ENCODE measurements at regions not wholly inside any gene's neighbourhood (a gene's known extent, or its start where the extent isn't known, plus 50 kb on each side); places are given as distances from the start of the nearest gene placed in this dataset.
"Not testable (repeated sequence)": the region's sequence is repeated elsewhere in the genome, so short reads cannot be mapped to it uniquely, and the experiment has no call there.

DNA sequence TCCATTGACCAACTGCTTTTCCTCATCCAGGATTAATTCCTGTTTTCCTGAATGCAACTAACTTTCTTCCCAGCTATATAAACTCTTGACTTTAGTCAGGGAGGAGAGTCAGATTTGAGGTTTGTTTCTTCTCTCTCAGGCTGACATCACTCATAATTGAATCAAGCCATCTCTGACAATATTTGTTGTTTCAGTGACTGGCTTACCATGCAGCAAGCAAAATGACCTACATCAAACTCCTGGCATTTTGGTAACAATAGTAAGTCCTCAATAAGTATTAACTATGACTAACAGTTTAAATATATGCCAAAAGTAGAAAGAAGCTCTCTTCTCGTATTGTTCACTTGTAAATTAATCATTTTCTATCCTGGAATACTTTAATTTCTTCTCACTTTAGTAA is 625.7 kb upstream of the KCND2 start:
- no peak for DNase-seq

DNA sequence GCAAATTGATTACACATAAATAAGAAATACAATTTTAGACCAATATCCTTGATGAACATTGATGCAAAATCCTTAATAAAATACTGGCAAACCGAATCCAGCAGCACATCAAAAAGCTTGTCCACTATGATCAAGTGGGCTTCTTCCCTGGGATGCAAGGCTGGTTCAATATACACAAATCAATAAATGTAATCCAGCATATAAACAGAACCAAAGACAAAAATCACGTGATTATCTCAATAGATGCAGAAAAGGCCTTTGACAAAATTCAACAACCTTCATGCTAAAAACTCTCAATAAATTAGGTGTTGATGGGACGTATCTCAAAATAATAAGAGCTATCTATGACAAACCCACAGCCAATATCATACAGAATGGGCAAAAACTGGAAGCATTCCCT is 624.2 kb upstream of the KCND2 start:
- DNase-seq: not testable (repeated sequence)

DNA sequence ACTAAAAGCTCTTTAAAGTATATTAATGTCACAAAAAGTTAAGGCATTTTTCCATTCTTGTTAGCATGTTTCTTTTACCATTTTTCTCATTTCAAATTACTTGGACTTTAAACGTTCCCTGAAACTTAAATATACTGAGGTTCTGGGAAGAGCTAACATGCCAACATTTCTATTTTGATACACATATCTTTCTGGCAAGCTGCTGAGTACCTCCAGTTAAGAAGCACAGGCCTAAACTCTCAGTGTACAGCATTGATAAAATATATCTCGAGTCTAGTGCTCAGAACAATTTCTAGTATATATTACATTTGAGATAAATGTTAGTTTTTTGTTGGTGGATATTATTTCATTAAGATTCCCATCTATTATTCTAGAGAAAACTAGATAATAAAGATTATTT is 612.9 kb upstream of the KCND2 start:
- no peak for DNase-seq

DNA sequence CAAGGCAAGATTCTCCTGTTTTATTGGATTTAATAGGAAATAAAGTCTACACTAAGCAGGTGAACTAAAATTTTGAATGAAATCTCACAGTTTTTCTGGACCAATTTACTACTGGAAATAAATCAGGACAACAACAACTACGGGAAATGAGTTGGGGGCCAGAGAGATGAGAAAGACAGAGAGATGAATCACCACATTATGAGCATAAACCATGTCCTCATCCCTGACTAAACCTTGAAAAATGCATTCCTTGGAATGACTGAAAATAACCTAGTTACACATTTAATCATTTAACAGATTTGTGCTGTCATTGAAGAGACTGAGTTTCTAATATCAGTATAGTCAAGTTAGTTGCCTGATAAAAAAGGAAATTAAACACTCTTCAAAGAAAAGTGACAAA is 608.4 kb upstream of the KCND2 start:
- no peak for DNase-seq

DNA sequence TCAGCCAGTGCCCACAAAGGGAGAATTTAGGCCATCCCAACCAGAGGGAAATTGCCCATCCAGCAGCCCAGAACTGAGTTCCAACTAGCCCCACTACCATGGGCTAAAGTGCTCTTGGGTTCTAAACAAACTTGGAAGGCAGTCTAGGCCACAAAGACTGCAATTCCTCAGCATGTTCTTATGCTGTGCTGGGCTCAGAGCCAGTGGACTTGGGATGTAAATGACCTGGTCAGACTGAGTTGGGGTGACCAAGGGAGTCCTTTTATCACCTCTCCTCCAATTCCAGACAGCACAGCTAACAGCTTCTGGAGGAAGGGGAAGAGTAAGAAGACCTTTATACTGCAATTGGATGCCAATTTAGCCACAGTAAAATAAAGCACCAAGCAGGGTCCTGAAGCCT is 607.2 kb upstream of the KCND2 start:
- no peak for DNase-seq

DNA sequence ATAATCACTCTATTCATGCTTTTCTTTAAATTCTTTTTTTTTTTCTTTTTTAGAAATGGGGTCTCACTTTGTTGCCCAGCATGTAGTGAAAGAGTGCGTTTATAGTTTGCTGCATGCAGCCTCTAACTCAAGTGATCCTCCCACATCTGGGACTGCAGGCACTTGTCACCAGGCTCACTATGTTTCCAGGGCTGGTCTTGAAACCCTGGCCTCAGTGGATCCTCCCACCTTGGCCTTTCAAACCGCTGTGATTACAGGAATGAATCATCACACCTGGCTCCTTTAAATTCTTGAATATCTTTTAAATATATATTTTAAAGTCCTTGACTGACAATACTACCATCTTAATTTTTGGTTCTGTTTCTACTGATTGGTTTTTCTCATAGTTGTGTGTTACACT is 591.6 kb upstream of the KCND2 start:
- DNase-seq: no peak

DNA sequence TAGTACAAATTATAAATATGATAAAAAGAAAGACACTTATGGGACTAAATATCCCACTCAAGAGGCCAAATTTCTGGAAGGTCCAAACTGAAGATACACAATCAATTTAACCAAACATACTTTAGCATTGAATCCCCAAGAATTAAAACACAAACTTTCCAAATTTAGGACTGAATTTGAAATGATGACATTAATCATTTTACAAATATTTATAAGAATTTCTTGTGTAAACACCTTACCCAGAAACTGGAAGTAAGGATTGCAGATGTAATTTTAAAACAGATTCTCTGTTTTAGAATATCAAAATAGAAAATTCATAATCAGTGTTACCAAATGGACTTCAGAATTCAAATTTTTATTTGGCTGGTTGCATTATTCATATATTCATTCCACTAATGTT is 588.2 kb upstream of the KCND2 start:
- no peak for DNase-seq

DNA sequence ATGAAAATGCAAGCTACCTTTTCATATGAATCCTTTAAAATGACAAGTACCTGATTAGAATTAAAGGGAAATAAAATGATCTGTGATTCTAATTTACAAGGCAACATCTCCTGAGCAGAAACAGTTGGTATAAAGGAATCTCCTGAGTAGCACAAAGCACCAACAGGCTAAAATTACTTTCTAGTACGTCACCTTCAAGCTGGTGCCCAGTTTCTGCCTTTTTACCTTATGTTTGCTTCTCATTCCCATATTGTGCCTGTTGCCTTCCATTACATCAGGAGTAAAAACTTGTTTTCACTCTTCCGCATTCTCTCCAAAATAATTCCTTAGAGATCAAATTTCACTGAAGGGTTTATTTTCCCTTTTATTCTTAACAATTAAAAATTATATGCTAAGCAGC is 587.1 kb upstream of the KCND2 start:
- no peak for DNase-seq

DNA sequence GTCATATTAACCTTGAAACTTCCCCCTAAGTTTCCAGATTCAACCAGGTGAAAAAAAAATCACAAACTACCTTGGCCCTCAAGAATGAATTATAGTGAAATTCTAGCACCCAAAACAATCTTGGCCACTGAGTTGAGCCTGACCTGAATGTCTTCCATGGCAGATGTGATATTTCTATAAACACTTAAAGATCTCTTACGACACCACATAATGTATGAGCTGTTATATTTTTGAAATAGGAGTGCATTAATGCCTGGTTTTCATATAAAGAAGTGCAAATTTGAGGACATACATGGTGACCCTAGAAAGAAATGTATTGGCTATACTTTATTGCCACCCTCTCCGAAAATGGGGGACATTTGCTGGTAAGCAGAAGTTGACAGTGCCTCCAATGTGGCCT is 584.1 kb upstream of the KCND2 start:
- DNase-seq: no peak

DNA sequence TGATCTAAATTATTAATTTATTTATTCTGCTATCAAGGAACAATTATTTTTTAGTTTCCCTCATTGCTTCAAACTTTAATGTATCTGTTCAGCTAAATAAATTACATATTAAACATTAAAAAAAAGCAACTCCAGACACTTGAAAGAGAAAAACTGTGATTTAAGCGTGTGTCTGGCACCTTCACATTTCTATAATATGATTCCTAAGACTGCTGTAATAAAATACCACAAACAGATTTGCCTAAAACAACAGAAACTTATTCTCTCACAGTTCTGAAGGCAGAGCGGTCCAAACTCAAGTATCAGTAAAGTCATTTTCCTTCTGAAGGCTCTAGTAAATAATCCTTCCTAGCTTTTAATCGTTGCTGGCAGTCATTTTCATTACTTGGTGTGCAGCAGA is 580.4 kb upstream of the KCND2 start:
- DNase-seq: no peak

DNA sequence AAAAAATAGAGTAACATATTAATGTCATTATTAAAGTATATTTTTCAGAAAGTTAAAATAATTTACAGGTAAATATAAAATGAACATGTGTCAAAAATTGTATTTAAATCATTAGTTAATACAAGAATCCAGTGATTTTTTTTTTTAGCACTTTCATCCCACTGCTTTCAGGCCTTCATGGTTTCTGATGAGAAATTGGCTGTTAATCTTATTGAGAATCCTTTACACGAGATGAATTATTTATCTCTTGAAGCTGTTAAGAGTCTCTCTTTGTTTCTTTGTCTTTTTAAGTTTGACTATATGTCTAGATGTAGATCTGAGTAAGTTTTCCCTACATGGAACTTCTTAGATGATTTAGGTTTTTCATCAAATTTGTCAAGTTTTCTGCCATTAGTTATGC is 578.5 kb upstream of the KCND2 start:
- no peak for DNase-seq

DNA sequence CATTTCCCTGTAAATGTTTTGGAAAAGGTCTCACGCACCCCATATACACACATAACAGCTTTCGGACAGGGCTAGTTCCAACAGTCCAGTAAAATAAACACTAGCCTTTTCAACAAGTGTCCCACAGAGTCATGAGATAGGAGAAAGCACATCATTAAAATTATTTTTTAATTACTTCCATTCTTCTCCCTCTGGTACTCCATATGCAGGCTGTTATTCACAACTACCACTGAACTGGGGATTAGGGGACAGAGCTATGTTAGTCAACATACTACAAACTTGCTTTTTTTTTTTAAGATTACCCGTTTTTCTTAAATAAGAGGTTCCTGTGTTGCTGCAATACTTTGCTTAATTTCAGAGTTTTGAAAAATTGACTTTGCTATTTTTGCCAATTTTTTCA is 576.6 kb upstream of the KCND2 start:
- DNase-seq: no peak

DNA sequence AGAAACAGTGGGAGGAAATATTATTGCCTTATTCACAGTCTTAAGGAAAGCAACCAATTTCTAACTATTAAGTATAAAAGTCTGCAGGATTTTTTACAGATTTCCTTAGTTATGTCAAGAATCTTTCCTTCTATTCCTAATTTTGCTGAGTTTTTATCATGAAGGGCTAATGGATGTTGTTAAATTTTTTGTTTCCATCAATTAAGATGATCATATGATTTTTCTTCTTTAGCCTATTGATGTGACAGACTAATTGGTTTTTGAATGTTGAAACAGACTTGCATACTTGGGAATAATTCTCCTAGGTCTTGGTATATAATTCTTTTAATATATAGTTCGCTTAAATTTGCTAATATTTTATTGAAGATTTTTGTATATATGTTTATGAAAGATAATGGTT is 569.1 kb upstream of the KCND2 start:
- DNase-seq: no peak

DNA sequence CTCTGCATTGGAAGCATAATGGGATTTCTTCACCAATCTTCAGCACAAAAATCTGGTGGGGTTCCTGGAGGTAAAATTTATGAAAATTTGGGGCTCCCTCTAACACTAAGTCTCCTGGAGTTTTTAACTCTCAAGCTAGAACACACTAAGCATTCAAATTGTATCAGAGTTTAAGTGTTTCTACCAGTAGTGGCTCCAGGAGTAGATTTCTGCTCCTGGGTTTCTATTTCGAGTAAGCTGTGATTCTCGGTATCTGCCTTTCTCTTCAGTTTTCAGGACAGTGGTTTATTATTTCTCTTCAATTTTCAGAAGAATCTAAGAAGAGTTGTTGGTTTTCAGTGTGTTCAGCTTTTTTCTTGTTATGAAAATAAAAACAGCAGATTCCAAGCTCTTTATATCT is 566.4 kb upstream of the KCND2 start:
- no peak for DNase-seq

DNA sequence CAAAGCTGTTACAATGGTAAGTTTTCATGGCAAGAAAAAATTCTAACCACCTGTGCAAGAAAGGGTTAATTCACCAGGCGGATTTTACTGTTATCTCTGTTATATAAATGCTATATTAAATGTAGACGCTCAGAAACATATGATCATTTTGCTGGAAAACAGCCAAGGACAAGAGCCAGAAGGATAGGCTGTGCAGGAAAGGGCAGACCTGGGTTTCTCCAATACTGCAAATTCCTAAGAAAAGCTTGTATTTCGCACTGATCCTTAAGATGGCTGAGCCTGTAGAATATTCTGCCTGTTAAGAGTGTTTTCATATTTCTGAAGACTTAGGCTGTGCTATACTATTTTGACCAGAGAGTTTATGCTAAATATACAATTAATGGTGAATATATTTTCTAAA is 564.1 kb upstream of the KCND2 start:
- DNase-seq: no peak

DNA sequence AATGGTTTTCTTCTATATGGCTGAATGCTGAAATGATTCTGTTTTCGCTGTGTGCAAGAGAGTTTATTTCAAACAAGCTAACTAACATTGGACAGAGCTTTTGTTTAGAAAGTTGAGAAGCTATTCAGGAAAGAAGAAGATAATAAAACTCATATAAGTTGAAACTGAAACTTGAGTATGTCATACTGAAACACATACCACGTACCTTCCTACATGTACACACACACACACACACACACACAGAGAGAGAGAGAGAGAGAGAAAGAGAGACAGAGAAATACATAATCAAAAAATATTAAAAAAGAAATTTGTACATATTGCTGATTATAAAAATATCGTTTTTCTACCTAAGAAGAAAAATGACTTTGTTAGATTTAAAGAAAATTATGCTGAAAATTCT is 561.9 kb upstream of the KCND2 start:
- no peak for DNase-seq

DNA sequence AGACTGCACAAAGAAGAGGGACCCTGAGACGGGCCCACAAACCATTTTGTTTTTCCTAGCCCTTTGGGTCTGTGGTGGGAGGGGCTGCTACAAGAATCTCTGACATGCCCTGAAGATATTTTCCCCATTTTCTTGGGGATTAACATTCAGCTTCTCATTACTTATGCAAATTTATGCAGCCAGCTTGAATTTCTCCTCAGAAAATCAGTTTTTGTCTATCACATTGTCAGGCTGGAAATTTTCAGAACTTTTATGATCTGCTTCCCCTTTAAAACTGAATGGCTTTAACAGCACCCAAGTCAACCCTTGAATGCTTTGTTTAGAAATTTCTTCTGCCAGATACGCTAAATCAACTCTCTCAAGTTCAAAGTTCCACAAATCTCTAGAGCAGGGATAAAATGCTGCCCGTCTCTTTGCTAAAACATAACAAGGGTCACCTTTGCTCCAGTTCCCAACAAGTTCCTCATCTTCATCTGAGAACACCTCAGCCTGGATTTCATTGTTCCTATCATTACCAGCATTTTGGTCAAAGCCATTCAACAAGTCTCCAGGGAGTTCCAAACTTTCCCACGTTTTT is 560.0 kb upstream of the KCND2 start:
- no peak for DNase-seq

DNA sequence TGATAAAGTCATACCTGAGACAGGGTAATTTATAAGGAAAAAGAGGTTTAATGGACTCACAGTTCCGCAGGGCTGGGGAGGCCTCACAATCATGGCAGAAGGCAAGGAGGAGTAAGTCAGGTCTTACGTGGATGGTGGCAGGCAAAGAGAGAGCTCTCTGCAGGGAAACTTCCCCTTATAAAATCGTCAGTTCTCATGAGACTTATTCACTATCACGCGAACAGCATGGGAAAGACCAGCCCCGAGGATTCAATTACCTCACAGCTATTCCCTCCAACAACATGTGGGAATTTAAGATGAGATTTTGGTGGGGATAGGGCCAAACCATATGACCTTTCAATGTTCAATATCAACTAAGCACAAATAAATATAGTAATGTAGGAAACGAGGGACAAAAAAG is 559.4 kb upstream of the KCND2 start:
- DNase-seq: no peak

DNA sequence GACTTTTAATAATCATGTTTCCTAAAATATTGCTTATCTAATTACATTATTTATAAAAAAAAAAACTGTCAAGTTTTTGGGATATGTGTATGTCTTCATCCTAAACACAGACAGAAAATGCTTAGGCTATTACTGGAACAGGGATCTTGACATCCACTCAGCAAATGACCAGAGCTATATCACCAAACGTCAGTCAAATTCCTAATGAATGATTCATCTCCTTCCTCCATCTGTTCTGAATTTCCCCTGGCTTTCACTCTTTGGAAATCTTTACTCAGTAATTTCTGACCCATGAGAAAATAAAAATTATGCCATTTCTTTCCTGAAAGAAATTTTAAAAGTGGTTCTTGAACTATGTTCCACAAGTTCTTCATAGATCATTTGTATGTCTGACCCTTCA is 552.4 kb upstream of the KCND2 start:
- no peak for DNase-seq

DNA sequence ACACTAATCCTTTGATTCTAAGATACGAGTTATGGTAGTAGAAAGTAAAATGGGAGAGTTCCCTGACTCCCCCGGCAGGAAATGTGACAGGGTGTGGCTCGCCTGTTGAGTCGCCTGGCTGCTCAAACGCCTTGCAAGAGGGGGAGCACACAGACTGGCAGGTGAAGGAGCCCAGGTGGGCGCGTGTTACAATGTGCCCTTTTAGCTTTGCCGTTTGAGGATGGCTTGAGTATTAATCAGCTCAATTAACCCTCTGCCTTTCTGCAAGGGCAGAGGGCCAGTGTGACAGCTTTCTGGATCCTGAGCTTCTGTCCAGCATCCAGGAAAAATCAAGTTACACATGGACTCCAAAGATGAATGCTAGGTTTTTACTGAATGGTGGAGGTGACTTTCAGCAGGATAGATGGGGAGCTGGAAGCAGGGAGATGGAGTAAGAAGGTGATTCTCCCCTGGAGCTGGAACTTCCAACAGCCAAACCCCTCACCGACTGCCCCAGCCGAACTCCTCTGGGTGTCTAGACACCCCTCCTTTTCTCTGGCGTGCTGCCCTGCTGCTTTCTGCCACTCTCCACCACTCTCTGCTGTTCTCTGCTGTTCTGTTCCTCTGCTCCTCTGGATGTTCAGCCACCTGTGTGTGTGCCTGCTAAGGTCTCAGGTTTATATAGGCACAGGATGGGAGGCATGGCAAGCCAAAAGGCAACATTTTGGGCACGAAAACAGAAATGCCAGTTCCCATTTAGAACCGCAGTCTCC is 548.8 kb upstream of the KCND2 start:
- DNase-seq: no peak

DNA sequence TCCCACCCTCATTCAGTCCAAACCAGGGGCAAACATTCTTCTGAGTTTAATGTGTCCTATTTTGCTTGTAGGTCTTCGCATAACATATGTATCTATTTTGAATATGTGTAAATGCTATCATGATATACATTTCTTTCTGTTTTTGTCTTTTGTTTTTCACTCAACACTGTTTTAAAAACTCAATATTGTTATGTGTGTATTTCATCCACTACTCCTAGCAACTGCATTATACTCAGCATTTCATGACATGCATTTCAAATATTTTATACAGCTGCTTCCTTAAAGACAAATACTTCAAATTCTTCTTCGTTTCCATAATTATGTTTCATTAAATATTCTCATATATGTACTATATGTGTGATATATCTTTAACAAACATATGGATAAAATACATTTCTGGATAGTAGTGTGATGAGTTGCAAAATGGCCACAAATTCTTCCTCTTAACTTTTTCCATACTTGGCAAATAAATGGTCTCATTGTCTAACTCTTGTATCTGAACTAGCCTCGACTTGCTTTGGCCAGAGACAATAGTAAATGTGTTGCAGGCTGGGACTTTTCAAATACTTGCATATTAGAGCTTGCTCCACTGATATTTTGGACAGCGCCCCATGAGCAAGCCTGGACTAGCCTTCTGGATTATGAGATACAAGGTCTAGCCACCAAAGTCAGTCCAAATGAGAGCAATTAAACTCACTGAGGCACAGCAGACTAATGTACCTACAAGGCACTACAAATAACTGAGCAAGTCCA is 539.7 kb upstream of the KCND2 start:
- no peak for DNase-seq

DNA sequence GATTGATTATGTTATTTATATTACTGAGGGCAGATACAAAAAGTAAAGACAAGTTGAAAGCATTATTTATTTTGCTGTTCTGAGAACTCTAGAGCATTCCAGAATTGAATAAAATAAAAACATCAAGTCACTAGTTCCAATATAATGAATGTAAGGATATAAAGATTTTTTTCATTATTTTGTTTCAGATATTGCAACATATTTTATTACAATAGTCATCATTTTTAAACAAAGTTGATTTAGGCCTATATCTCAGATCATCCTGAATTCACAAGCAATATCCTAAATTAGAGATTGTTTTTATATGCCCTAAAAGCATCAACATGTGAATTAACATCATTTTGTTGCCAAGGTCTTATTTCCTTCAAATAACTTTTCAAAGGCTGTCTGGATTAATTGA is 535.6 kb upstream of the KCND2 start:
- no peak for DNase-seq

DNA sequence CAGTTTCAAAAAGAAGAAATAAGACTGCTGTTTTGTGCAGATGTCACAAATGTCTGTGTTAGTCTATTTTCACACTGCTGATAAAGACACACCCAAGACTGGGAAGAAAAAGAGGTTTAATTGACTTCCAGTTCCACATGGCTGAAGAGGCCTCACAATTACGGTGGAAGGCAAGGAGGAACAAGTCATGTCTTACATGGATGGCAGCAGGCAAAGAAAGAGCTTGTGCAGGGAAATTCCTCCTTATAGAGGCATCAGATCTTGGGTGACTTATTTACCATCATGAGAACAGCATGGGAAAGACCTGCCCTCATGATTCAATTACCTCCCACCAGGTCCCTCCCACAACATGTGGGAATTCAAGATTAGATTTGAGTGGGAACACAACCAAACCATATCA is 527.7 kb upstream of the KCND2 start:
- not testable (repeated sequence) for DNase-seq

DNA sequence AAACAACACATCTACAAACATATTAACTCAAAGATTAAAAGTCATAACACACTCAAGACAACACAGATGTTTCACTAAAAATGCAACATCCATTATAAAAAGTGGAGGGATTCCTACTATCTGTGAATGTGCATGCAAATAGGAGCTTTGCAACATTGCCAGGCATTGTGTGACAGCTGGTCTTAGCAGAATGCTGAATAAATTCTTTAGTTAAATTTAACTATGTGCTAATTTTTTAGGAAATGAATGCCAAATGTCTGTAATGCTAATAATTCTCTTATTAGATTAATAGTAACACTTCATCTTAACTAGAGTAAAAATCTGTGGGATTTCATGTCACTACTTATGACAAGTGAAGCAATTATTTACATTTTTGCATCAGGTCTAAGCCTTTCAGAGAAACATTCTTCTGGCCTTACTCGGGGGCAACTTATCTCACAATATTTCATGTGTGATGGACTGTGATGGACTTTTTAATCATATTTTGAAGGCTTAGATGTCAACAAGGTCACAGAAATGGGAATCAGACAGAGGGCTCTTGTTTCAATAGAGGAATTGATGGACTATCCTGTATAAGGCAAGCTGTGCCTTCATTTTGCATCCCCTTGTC is 524.6 kb upstream of the KCND2 start:
- no peak for DNase-seq

Measured in NCI-H82 (cell line).